NCI-H69 (cell line): ENCODE measurements at regions not wholly inside any gene's neighbourhood (a gene's known extent, or its start where the extent isn't known, plus 50 kb on each side); places are given as distances from the start of the nearest gene placed in this dataset.

Source experiments
- DNase-seq: peaks from one replicate; lab custom pipeline; 2025; lab: John Stamatoyannopoulos, UW

DNA sequence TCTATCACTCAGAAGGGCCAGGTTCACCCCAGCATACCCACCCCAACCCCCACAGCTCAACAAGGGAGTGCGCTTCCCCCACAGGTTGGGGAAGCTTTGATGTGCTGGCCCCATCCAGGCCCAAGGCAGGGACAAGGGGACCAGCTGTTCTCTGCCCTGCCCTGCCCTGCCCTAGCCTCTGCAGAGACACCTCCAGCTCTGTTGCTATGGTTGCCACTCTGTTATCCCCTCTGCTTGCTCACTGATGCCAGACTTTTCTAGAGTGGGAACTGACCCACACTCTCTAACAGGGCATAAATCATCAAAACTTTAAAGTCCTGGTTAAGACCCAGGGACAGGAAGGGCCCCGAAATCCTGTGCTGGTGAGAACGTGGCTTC lies 50.4 kb upstream of the ENPP7 start:
- DNase-seq: no peak

DNA sequence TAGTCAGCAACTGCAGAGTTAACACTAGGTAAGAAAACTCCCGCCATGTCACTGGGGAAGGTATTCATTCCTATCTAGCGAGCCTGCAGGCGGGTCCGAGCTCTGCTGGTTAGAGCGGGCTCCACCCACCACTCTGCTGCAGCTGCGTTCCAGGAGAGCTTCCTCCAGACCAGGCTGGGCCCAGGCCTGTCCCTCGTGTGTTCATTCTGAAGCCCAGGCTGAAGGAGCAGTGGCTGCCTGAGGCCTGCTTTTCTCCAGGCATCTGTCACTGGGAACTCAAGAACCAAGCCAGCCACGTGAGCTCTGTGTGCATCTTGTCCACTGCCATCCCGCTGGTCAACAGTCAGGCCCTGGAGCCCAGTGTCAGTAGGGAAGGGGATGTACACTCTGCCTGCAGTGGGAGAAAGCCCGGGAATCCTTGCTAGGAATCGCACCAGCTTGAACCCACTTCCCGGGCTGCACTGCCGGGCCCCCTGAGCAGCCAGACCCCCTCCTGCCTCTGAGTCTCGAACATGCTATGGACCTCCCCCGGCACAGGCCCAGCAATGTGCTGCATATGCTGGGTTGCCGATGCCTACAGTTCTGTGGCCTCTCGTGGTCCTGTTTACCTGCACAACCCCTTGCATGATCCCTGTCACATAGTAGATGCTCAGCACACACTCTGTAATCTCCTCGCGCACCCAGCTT lies 51.0 kb upstream of the ENPP7 start:
- DNase-seq: no peak

GRCh38 chr17:79678736-79679255 lies 51.9 kb upstream of the ENPP7 start:
- DNase-seq: no peak

DNA sequence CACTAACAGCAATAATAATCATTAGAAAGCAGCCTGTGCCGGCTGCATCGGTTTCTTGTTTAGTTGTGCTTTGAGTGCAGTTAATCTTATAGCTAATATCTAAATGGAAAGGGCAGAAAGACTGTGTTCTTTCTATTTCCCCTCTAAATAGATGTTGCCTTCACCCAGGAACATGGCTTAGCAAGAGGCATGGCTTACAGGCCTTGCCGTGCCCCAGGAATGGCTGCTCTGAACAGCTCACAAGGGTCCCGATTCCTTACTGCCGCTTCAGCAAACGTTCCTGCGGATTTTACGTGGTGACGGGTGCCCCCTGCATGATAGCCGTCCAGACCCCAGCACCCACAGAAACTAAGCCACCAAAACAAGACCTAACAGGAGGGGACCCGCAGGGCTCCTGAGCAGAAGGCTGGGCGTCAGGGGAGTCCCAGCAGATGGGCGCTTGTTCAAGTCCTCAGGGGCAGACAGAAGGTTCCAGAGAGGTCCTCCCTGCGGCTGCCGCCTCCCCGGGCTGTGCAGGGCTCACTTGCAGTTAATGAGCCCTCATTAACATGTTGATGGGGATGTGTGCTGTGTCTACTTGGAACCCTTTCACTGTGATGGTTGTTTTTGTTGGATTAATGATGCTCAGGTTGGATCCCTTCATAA lies 52.5 kb upstream of the ENPP7 start:
- no peak for DNase-seq

DNA sequence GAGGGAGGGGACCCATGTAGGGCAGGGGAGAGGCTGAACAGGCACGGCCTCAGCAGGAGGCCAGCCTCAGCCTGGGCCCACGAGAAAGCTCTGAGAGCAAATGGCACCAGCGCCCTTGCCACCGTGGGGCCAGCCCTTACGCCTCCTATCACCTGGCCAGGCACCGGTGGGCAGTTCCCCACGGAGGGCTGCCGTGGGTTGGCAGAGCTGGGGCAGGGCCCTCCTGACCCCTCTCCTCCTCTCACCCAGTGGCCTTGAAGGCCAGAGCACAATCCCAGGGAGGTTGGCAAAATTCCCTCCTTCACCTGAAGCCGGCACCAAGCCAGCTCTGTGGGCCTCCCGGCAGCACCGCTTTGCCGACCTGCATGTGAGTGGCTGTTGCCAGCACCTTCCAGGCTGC lies 53.1 kb upstream of the ENPP7 start:
- no peak for DNase-seq

DNA sequence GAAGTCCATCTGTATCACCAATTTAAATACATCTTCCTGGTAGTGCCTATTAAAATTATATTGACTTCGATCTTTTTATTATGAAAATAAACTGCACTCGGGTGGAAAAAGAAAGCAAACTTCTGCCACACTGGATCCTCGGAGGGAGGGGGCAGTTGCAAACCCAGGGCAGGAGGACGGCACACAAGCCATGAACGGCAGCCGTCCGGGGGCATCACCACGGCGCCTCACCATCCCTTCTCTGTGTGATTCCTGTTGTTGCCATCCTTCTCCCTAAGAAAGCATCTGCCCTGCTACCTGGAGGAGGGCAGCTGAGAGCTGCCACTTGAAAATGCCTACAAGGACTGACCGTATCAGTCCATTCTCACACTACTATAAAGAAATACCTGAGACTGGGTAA lies 53.9 kb upstream of the ENPP7 start:
- DNase-seq: no peak

GRCh38 chr17:79675413-79675725 lies 55.4 kb upstream of the ENPP7 start:
- DNase-seq: no peak

DNA sequence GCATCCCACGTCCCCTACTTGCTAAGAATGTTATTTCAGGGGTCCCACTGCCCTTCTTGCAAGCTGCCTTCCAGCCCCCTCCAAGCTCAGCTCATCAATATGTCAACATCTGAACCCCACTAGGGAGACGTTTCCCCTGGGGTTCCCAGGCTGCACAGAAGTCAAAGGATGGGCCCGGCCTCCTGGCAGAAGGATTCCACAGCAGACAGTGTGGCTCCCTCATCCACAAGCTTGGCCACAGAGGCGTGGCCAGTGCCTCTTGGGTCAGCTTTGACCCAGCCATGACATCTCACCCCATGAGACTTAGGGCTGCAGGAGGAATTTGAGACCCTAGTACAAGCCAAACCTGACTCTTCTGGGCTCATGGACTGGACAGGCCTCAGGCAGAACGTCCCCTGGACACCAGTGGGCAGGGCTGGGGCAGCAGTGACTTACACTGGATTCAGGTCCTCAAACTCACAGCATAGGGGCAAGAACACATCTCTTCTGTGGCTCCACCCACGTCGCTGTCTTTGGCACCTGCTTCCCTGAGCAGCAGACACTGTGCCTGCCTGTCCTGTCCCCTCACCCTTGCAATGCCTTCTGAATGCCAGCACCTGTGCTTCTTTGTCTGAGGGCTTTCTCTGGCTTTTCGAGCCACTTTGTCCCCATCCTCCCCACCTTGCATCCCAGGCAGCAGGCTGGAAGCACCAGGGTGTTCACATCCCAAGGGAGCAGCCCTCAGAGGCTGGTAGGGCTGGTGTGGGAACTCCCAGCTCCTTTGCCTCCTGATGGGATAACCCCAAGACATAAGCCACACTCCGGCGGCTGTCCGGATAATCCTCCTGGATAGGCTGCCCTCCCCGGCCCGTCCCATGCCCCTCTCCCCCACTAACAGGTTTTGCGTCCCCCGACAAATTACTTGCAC lies 56.0 kb upstream of the ENPP7 start:
- no peak for DNase-seq

DNA sequence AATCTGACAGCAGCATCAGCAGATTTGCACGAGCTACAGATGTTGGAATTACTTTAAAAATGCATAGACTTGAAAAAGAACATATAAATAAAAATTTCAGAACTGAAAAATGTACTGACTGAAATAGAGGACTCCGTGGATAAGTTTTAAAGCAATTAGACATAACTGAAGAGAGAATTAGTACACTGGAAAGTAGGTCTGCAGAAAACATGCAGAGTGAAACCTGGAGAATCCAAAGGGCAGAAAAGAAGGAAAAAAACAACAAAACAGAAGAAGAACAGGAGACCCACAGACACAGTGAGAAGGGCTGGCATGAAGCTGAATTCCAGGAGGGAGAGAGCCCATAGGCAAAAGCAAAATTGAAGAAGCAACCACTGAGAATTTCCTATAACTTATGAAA lies 57.2 kb upstream of the ENPP7 start:
- no peak for DNase-seq

DNA sequence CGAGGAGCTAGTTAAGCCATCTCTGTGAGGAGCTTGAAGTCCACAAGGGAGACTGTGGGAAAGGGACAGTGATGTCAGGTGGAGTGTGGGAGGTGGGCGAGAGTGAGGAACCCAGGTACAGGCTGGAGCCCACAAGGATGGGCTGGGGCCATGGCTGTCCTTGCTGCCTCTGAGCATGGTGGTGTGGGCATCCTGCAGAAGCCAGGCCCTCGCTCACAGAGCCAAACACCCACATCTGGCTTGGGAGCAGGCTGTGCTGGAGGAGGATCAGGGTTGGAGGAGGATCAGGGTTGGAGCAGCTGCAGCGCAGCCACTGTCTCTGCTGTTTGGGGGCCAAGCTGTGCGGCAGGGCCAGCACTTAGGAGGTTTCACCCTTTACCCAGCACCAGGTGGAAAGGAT lies 58.2 kb upstream of the ENPP7 start:
- DNase-seq: no peak

DNA sequence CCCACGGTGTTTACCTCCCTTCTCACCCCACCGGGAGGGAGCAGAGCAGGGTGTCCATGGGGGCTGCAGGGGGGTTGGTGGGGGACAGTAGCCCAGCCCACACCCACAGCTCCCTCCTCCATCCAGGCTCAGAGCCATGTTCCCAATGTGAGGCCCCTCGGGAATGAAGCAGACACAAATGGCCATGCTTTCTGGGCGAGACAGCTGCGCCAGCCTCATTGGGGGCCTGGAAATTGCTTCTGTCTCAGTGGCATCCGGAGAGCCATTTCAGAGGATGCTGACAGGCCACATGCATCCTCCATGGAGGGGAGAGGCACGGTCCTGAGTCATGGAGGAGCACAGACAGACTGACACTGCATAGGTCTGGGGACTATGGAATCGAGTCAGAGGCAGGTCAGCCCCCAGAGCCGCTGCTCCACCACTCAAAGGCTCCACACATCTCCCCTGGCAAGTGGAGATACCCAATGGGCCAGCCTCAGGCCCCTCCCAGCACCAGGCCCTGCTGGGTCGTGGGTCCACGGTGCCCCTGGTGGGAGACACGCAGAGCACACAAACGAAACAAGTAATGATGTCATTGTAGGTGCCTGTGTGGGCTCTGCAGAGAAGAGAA lies 59.6 kb upstream of the ENPP7 start:
- DNase-seq: peak; percentile 11

- DNase-seq: peak; percentile 10
Observed at GRCh38 chr17:79670537-79671084, 59.8 kb upstream of the RBFOX3 start.

DNA sequence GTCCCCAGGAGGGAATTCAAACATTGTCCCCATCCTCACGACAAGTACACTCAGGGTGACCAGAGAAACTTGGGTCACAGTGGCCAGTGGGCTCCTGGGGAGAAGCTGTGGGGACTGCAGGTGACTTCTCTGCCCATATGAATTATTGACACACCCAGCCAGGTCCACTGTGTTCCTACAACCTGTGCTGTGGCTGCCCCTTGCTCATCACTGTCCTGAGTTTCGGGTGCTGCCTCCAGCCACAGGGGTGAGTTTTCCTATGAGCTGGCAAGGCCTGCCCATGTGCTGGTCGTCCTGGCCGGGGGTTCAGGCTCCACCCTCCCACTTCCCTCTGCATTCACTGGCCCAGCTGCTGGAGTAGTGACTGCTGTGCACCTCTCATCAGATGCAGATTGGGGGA lies 59.0 kb upstream of the RBFOX3 start:
- no peak for DNase-seq

- DNase-seq: no peak
Observed at GRCh38 chr17:79668344-79669250, 57.7 kb upstream of the RBFOX3 start.

GRCh38 chr17:79667746-79668145 lies 56.9 kb upstream of the RBFOX3 start:
- DNase-seq: no peak

DNA sequence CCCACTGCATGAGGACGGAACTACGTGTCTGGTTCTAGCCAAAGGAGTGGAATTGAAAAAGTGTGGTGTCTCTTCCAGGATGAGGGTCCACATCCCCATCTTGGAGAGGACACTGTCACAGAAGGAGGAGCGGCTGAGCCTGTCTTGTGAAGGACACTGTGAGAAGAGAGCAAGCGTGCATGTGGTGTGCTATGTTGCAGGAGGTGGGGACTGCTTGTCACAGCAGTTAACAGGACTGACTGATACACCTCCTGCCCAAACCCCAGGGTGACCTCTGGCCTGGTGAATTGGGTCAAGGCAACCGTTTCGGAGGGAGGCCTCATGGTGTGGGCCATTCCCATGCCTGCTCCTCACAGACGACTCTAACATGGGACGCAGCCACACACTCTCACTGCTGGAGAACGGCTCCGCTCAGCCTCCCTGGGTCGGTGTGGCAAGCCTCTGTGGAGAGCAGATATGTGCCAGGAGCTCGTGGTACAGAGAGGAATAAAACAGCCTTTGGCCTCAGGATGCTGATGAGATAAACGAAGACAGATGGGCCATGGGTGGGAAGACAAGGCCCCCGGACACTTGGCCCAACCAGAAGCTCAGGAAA lies 56.4 kb upstream of the RBFOX3 start:
- DNase-seq: no peak

DNA sequence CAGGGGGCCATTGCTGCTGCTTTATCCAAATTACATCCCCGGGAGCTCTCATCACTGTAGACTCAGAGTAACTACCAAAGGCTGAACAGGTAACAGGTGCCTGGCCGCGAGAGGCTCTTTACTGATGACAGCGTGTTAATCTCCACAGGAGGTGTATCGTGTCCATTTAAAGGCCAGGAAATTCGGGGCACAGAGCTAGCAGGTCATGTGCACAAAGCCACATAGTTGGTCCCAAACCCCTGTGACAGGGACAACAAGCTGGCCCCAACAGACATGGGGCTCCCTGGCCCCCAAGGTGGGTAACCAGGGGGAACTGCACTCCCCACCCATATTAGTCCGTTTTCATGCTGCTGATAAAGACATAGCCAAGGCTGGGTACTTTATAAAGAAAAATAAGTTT lies 55.3 kb upstream of the RBFOX3 start:
- DNase-seq: no peak

DNA sequence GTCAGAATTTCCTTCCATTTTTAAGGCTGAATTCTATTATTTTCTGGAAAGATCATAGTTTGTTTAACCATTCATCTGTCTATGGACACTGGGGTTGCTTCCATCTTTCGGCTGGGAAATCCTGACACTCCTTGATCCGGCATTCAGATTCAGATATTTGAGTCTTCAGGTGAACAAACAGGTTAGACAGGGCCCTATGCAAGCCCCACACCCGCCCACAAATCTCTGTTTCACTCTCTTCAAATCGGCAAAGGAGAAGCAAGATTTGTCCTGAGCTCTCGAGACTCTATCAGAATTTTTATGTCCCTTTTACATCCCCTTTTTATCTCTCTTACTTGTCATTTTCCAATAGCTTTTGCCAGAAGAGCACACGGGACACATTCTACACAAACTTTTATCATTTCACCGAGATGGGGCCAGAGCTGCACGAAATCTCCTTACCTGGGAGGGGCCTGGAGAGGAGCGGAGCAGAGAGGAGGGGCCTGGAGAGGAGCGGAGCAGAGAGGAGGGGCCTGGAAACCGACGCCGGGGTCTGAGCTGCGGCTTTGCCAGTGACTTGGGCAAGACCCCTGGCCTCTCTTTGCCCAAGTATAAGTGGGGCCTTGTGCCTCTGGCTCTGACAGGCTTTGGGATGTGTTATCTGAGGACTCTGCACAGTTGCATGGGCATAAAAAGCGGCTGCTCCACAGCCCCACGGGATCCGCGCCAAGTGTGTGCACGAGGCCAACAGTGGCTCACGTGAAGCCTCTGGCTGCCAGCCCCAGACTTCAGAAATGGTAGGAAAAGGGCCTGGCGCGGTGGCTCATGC lies 54.3 kb upstream of the RBFOX3 start:
- peak; percentile 16 for DNase-seq

- no peak for DNase-seq
Observed at GRCh38 chr17:79661292-79662041, 50.6 kb upstream of the RBFOX3 start.
